ENCODE measurements at regions not wholly inside any gene's neighbourhood (a gene's known extent, or its start where the extent isn't known, plus 50 kb on each side); places are given as distances from the start of the nearest gene placed in this dataset.

GRCh38 chr18:47404845-47405244 is 153.4 kb upstream of the SKOR2 start:
- no peak overlapping the region for H3K14ac ChIP-seq (replicated peaks; ENCODE audit: low read depth, low read length)
- H2AK9ac ChIP-seq (replicated peaks; ENCODE audit: low read depth, low read length, poor library complexity), result no peak overlapping the region
- H3K23ac ChIP-seq (ENCODE audit: low read depth, low read length), result no peak overlapping the region
- H3K4me1 ChIP-seq (ENCODE audit: control insufficient read depth, insufficient read depth, low read length), result no peaks in the 10 kb centered on the region
- no peak overlapping the region for H3K56ac ChIP-seq (ENCODE audit: extremely low read depth, insufficient read depth, low read length)
- peaks cover 10% of the 10 kb centered on the region; the same call in 1 of the 2 replicates for H3K9me3 ChIP-seq (ENCODE audit: control insufficient read depth, insufficient read depth, low read length)
- no peaks in the 10 kb centered on the region for H3K27me3 ChIP-seq (ENCODE audit: control insufficient read depth, insufficient read depth, low read length)
- BruUV-seq (replicated peaks), result no TSS peak
- ChIA-PET CTCF (no interaction called here), POLR2A (ENCODE audit: unreplicated experiment) (no interaction called here)
- H3K4ac ChIP-seq (ENCODE audit: low read depth, low read length), result no peak overlapping the region
- H2BK20ac ChIP-seq (ENCODE audit: low read depth, low read length), result no peak overlapping the region
- no peak overlapping the region for H4K5ac ChIP-seq (ENCODE audit: low read depth, low read length)
- H2AK5ac ChIP-seq (ENCODE audit: low read depth, low read length), result no peak overlapping the region
- WGBS, 2 experiments (ENCODE audit: extremely low coverage in 2 of 2, insufficient read length in 1 of 2), result no CpG with 5 or more reads among the region's 3 CpGs
- H4K20me1 ChIP-seq (ENCODE audit: insufficient read depth, low read length), result no peaks in the 10 kb centered on the region
- DNase-seq, result no peak
- H3K4me2 ChIP-seq (ENCODE audit: low read depth, low read length), result no peak overlapping the region
- no peak overlapping the region for H3K27ac ChIP-seq (ENCODE audit: insufficient read depth, low read length)
- H4K8ac ChIP-seq (ENCODE audit: low read depth in 2 of 2, low read length in 2 of 2), result no peak overlapping the region
- H3K9me1 ChIP-seq (ENCODE audit: insufficient read depth, low read length), result no peaks in the 10 kb centered on the region
- TF ChIP-seq MXI1 (IDR thresholded peaks at IDR 0.05; ENCODE audit: borderline replicate concordance, low read depth, low read length), result no peak
- no peak for TF ChIP-seq CHD1 (IDR thresholded peaks at IDR 0.05; ENCODE audit: low read depth, low read length)
- TF ChIP-seq MAZ (IDR thresholded peaks at IDR 0.05; ENCODE audit: borderline replicate concordance, low read depth, low read length), result no peak
- no peak for TF ChIP-seq FOS (IDR thresholded peaks at IDR 0.05; ENCODE audit: low read depth, low read length)
- TF ChIP-seq RCOR1 (IDR thresholded peaks at IDR 0.05; ENCODE audit: insufficient replicate concordance, low read length), result no peak
- no peak for TF ChIP-seq POLR2A (IDR thresholded peaks at IDR 0.05; ENCODE audit: low read depth, low read length)
- intact Hi-C loops (cut with micrococcal nuclease), result no loop called here
- no peak overlapping the region for H4K91ac ChIP-seq (ENCODE audit: insufficient read depth, low read depth, low read length)
- H2AFZ ChIP-seq (replicated peaks; ENCODE audit: low read length, poor library complexity), result no peak overlapping the region
- H2BK5ac ChIP-seq (ENCODE audit: low read depth, low read length, poor library complexity, severe bottlenecking), result no peak overlapping the region
- no peak overlapping the region for H2BK120ac ChIP-seq (ENCODE audit: low read depth, low read length)
- H3K9ac ChIP-seq (ENCODE audit: low read depth, low read length), result no peak overlapping the region
- no peaks in the 10 kb centered on the region for H3K79me1 ChIP-seq (ENCODE audit: low read depth in 1 of 2, low read length in 2 of 2)
- no peak overlapping the region for H3K18ac ChIP-seq (ENCODE audit: low read depth, low read length)
- no peaks in the 10 kb centered on the region for H3K36me3 ChIP-seq (ENCODE audit: control insufficient read depth, insufficient read depth, low read length)
- in situ Hi-C loops (cut with MboI; ENCODE audit: low sequenced_read_pairs), result no loop called here
- no peak overlapping the region for H2BK15ac ChIP-seq (ENCODE audit: low read depth, low read length)
- no peak overlapping the region for H3K4me3 ChIP-seq (ENCODE audit: insufficient read depth, low read depth, low read length)
- no peak for ATAC-seq (ENCODE audit: low read depth)
- dilution Hi-C loops (cut with HindIII; ENCODE audit: low sequenced_read_pairs, unreplicated experiment), result no loop called here
